ENCODE measurements at regions not wholly inside any gene's neighbourhood (a gene's known extent, or its start where the extent isn't known, plus 50 kb on each side); places are given as distances from the start of the nearest gene placed in this dataset.

DNA sequence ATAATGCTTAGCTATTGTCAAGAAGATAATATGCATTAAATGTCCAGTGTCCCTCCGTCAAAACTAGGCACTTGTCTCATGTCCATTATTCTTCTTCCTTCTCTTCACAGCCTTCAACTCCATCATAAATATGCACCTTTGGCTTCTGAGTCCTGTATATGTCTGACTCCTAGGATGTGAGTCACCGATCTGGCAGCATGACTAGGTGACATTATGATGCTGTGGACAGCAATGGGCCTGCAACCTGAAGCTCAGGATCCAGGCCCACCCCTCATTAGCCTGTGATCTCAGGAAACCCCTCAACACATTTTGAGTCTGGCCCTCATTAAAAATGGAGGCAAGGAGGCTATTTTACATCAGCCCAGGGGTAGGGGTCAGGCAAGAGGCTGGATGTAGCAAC lies 362.5 kb upstream of the ZMIZ1 start:
- H3K27ac ChIP-seq = no peak overlapping the region
- TF ChIP-seq ZFX (IDR thresholded peaks at IDR 0.05; ENCODE audit: borderline replicate concordance) (no peak), CTCF (IDR thresholded peaks at IDR 0.05) (no peak)

- no peak overlapping the region for H3K27ac ChIP-seq
- TF ChIP-seq CTCF (IDR thresholded peaks at IDR 0.05) = no peak
- no peak for TF ChIP-seq ZFX (IDR thresholded peaks at IDR 0.05; ENCODE audit: borderline replicate concordance)
Observed at GRCh38 chr10:78706726-78707540, 361.8 kb upstream of the ZMIZ1 start.

- TF ChIP-seq CTCF (IDR thresholded peaks at IDR 0.05) = no peak
- no peak for TF ChIP-seq ZFX (IDR thresholded peaks at IDR 0.05; ENCODE audit: borderline replicate concordance)
- no peak overlapping the region for H3K27ac ChIP-seq
Observed at GRCh38 chr10:78707745-78708144, 361.0 kb upstream of the ZMIZ1 start.

- TF ChIP-seq ZFX (IDR thresholded peaks at IDR 0.05; ENCODE audit: borderline replicate concordance) (no peak), CTCF (IDR thresholded peaks at IDR 0.05) (no peak)
- no peak overlapping the region for H3K27ac ChIP-seq
Observed at GRCh38 chr10:78712147-78712546, 356.6 kb upstream of the ZMIZ1 start.

DNA sequence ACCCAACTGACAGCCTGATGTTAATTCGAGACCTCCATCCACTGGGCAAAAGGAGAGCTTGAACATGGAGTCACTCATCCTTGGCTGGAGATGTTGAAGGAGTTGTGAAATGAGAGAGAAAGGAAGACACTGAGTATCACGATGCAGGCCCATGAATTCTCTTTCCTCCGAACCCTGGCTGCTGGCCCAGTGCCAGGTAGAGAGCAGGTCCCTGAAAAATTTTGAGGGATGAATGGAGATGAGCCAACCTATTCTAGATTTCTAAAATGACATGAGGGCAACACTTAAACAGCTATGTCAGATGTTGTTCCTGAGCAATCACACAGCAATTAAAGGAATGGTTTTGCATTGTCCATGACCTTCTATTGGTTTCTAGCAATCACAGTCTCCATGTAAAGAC lies 355.1 kb upstream of the ZMIZ1 start:
- no peak overlapping the region for H3K27ac ChIP-seq

GRCh38 chr10:78714225-78714624 lies 354.5 kb upstream of the ZMIZ1 start:
- TF ChIP-seq ZFX (IDR thresholded peaks at IDR 0.05; ENCODE audit: borderline replicate concordance) = no peak
- TF ChIP-seq CTCF (IDR thresholded peaks at IDR 0.05) = no peak
- no peak overlapping the region for H3K27ac ChIP-seq

More for the DNA sequence above, 355.1 kb upstream of the ZMIZ1 start:
- TF ChIP-seq ZFX (IDR thresholded peaks at IDR 0.05; ENCODE audit: borderline replicate concordance) = no peak
- TF ChIP-seq CTCF (IDR thresholded peaks at IDR 0.05) = no peak

- no peak overlapping the region for H3K27ac ChIP-seq
- no peak for TF ChIP-seq CTCF (IDR thresholded peaks at IDR 0.05)
- no peak for TF ChIP-seq ZFX (IDR thresholded peaks at IDR 0.05; ENCODE audit: borderline replicate concordance)
Observed at GRCh38 chr10:78715435-78715834, 353.3 kb upstream of the ZMIZ1 start.

Data from 22Rv1 (cell line).